Fibroblast of lung (primary cell): ENCODE measurements at regions not wholly inside any gene's neighbourhood (a gene's known extent, or its start where the extent isn't known, plus 50 kb on each side); places are given as distances from the start of the nearest gene placed in this dataset.

Source experiments
- DNase-seq, 2 donors: peaks; one replicate each; pipeline versions ENCODE4 v3.0.0 to v3.0.0-alpha.2; 2010; ENCODE audit warnings: low read depth in 2 of 2
- H2AFZ ChIP-seq: 2 replicates; pipeline ENCODE4 v1.5.1; 2012; ENCODE audit warnings: low read length, control low read depth, inconsistent platforms
- H3K27ac ChIP-seq: 2 replicates; pipeline ENCODE4 v1.5.1; 2011; ENCODE audit warnings: low read length, control low read depth; ENCODE audit not compliant: insufficient read depth
- H3K27me3 ChIP-seq: 2 replicates; pipeline ENCODE4 v1.5.1; 2011; ENCODE audit warnings: mild to moderate bottlenecking, low read length; ENCODE audit not compliant: control insufficient read depth, insufficient read depth
- H3K36me3 ChIP-seq: 2 replicates; pipeline ENCODE4 v1.5.1; 2011; ENCODE audit warnings: low read length; ENCODE audit not compliant: control insufficient read depth, insufficient read depth
- H3K4me1 ChIP-seq: 2 replicates; pipeline ENCODE4 v1.5.1; 2011; ENCODE audit warnings: low read length; ENCODE audit not compliant: control insufficient read depth, insufficient read depth; ENCODE audit errors: extremely low read depth
- H3K4me2 ChIP-seq: 2 replicates; pipeline ENCODE4 v1.5.1; 2011; ENCODE audit warnings: low read length, control low read depth; ENCODE audit not compliant: insufficient read depth; ENCODE audit errors: extremely low read depth
- H3K4me3 ChIP-seq, 4 experiments: fragments of 200-600 bp in 1 of 4; sonication (generic) in 1 of 4; replicated peaks in 1 of 4; 2 replicates each; pipeline ENCODE4 v1.5.1; 2011 to 2016; ENCODE audit warnings: low read length in 4 of 4, low read depth in 3 of 4, mild to moderate bottlenecking in 3 of 4, control low read depth in 2 of 4, inconsistent platforms in 1 of 4, mixed read lengths in 1 of 4; ENCODE audit not compliant: insufficient read depth in 1 of 4; ENCODE audit errors: control extremely low read depth in 1 of 4
- H3K79me2 ChIP-seq: 2 replicates; pipeline ENCODE4 v1.5.1; 2012; ENCODE audit warnings: mild to moderate bottlenecking, low read length, inconsistent platforms; ENCODE audit not compliant: control insufficient read depth, insufficient read depth
- H3K9ac ChIP-seq: 2 replicates; pipeline ENCODE4 v1.5.1; 2011; ENCODE audit warnings: mild to moderate bottlenecking, low read length, control low read depth; ENCODE audit not compliant: insufficient read depth
- H3K9me3 ChIP-seq: 2 replicates; pipeline ENCODE4 v1.5.1; 2012; ENCODE audit warnings: low read depth, low read length; ENCODE audit not compliant: control insufficient read depth, insufficient read depth
- H4K20me1 ChIP-seq: 2 replicates; pipeline ENCODE4 v1.5.1; 2011; ENCODE audit warnings: low read length; ENCODE audit not compliant: control insufficient read depth, insufficient read depth; ENCODE audit errors: extremely low read depth
- EZH2 ChIP-seq: IDR thresholded peaks from 2 replicates; pipeline ENCODE4 v1.5.1; 2012; ENCODE audit warnings: low read length, control low read depth, mild to moderate bottlenecking; ENCODE audit errors: missing control alignments
- TF ChIP-seq, protein P1 (sequence below), 2 donors: IDR thresholded peaks in 1 of 2; conservative IDR thresholded peaks in 1 of 2; 1 replicate in 1 of 2; 2 replicates in 1 of 2; pipeline ENCODE4 v1.5.1; 2011 to 2012; ENCODE audit warnings: low read length in 2 of 2, control low read depth in 1 of 2, inconsistent platforms in 1 of 2, low read depth in 1 of 2, mild to moderate bottlenecking in 1 of 2

DNA sequence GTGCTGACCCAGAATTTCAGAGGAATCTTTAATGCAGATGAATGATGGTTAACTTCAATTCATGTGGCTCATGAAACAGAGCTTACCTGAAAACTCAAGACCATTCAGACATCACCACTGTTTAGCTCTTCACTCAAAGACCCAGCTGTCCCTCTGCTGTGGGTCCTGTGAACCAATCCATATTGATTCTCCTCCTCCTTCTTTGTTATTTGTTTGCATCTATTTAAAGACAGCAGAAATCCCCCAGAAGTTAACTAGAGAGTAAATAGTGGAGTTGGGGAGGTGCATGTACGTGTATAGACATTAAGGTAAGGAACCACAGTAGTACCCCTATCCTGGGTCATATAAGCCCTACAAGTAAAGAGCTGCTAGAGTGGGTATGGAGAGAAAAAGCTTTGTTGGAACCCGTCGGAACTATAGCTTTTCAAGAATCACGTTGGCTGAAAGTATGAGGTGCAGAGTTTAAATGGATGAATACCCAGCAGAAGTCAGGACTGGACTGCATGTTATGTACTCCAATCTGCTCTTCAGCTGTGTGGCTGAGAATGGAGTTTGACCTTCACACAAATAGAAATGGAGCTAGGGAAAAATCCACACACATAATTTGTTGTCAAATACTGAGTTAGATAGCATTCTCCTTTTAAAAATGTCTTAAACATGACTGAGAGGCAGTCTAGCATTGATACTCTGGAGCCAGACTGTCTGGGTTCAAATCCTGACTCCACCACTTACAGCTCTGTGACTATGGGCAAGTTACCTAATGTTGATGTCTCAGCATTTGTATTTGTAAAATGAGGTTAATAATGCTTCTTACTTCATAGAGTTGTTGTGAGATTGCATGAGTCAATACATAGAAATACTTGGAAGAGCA lies 81.7 kb upstream of the HK2 start:
- H3K36me3 ChIP-seq, result no peaks in the 10 kb centered on the region
- no peak for DNase-seq
- no peak overlapping the region for H2AFZ ChIP-seq
- H3K79me2 ChIP-seq, result no peaks in the 10 kb centered on the region
- no peak overlapping the region for H3K4me2 ChIP-seq
- H3K27ac ChIP-seq, result no peak overlapping the region
- TF ChIP-seq EZH2, result no peak
- TF ChIP-seq, protein P1, sequence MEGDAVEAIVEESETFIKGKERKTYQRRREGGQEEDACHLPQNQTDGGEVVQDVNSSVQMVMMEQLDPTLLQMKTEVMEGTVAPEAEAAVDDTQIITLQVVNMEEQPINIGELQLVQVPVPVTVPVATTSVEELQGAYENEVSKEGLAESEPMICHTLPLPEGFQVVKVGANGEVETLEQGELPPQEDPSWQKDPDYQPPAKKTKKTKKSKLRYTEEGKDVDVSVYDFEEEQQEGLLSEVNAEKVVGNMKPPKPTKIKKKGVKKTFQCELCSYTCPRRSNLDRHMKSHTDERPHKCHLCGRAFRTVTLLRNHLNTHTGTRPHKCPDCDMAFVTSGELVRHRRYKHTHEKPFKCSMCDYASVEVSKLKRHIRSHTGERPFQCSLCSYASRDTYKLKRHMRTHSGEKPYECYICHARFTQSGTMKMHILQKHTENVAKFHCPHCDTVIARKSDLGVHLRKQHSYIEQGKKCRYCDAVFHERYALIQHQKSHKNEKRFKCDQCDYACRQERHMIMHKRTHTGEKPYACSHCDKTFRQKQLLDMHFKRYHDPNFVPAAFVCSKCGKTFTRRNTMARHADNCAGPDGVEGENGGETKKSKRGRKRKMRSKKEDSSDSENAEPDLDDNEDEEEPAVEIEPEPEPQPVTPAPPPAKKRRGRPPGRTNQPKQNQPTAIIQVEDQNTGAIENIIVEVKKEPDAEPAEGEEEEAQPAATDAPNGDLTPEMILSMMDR (conservative IDR thresholded peaks at IDR 0.05 in 1 of 2, IDR thresholded peaks at IDR 0.05 in 1 of 2; ENCODE audit: low read depth in 1 of 2, low read length in 2 of 2), result no peak
- no peak overlapping the region for H3K4me3 ChIP-seq
- no peaks in the 10 kb centered on the region for H3K27me3 ChIP-seq
- no peaks in the 10 kb centered on the region for H3K9me3 ChIP-seq
- peaks cover 6% of the 10 kb centered on the region for H3K4me1 ChIP-seq
- no peak overlapping the region for H3K9ac ChIP-seq
- no peaks in the 10 kb centered on the region for H4K20me1 ChIP-seq

DNA sequence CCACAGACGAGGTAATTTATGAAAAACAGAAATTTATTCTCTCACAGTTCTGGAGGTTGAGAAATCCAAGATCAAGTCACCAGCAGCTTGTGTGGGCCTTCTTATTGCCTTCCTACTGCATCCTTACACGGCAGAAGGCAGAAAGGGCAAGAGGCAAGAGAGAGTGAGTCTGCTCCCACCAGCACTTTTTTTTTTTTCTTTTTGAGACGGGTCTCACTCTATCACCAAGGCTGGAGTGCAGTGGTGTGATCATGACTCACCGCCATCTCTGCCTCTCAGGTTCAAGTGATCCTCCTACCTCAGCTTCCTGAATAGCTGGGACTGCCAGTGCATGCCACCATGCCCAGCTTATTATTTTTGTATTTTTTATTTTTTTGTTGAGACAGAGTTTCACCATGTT lies 78.5 kb upstream of the HK2 start:
- Histone ChIP-seq H3K4me2 (no peak overlapping the region), H3K36me3 (no peaks in the 10 kb centered on the region), H3K79me2 (no peaks in the 10 kb centered on the region), H3K27ac (no peak overlapping the region), H4K20me1 (no peaks in the 10 kb centered on the region), H3K4me1 (no peaks in the 10 kb centered on the region), H3K27me3 (no peaks in the 10 kb centered on the region), H3K4me3 (no peak overlapping the region), H3K9ac (no peak overlapping the region), H2AFZ (no peak overlapping the region), H3K9me3 (no peaks in the 10 kb centered on the region)
- no peak for DNase-seq
- no peak for TF ChIP-seq EZH2
- TF ChIP-seq, protein P1 (conservative IDR thresholded peaks at IDR 0.05 in 1 of 2, IDR thresholded peaks at IDR 0.05 in 1 of 2; ENCODE audit: low read depth in 1 of 2, low read length in 2 of 2), result no peak

DNA sequence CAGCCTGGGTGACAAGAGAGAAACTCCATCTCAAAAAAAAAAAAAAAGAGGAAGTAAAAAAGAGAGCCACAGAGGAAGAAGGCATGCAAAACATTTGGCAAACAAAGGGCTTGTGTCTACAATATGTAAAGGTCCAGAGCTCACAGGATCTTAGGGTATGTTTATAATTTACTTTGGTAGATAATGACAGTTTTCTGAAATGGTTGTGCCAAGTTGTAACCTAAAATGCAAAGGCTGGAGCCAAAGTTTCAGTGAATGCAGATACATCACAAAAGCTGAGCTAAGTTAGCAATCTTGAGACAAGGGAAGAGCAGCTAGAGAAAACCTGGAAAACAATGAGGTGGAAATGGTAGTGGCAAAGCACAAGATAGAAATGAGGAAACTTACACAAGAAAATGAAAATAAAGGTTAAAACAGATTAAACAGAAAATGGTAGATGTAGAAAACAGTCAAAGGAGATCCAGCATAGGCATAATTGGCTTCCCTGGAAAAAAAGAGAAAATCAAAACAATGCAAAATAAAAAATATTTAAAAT lies 77.5 kb upstream of the HK2 start:
- H3K4me2 ChIP-seq, result no peak overlapping the region
- H3K4me3 ChIP-seq, result no peak overlapping the region
- H3K9me3 ChIP-seq, result no peaks in the 10 kb centered on the region
- H3K4me1 ChIP-seq, result no peaks in the 10 kb centered on the region
- H2AFZ ChIP-seq, result no peak overlapping the region
- DNase-seq, result peak in 1 of 2 donors; percentile 19
- H3K27ac ChIP-seq, result no peak overlapping the region
- no peaks in the 10 kb centered on the region for H4K20me1 ChIP-seq
- no peaks in the 10 kb centered on the region for H3K36me3 ChIP-seq
- H3K9ac ChIP-seq, result no peak overlapping the region
- TF ChIP-seq, protein P1 (conservative IDR thresholded peaks at IDR 0.05 in 1 of 2, IDR thresholded peaks at IDR 0.05 in 1 of 2; ENCODE audit: low read depth in 1 of 2, low read length in 2 of 2), result no peak
- TF ChIP-seq EZH2, result no peak
- H3K27me3 ChIP-seq, result no peaks in the 10 kb centered on the region
- no peaks in the 10 kb centered on the region for H3K79me2 ChIP-seq
